ENCODE measurements at regions not wholly inside any gene's neighbourhood (a gene's known extent, or its start where the extent isn't known, plus 50 kb on each side); places are given as distances from the start of the nearest gene placed in this dataset.

DNA sequence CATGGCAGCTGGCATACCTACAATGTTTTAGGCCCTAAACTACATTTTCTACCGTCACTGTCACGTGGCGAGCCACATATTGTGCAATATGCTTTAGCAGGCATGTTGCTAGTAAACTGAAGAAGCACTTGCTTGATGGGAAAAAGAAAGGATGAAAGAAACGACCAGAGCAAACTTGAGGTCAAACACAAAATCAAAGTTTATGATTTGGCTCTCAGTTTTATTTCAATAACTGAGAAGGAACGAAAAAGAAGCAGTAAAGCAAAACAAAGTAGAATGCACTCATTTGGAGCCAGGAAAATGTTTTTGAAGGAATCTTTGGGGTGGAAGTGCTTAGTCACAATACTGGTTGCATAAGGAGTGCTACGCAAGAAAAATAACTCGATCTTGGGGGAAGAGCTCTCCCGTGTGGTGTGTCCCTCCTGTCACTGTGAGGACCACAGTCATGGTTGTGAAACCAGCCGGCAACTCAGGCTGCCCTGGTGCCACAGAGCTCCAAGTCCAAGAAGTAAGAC is 349.8 kb downstream of the RBM43 start:
- no peak overlapping the region for H3K27ac ChIP-seq (ENCODE audit: low read length)
- 81% methylated on average over 4 of the region's 9 CpGs for WGBS (ENCODE audit: insufficient coverage, low lambda C conversion rate)
- H3K27me3 ChIP-seq (ENCODE audit: control insufficient read depth, insufficient read depth, low read length) = no peaks in the 10 kb centered on the region
- peak; percentile 10 to 23 for DNase-seq
- H3K4me3 ChIP-seq (ENCODE audit: low read length) = no peak overlapping the region
- H3K9me3 ChIP-seq (ENCODE audit: control insufficient read depth, low read depth, low read length) = no peaks in the 10 kb centered on the region
- no peaks in the 10 kb centered on the region for H3K4me1 ChIP-seq (ENCODE audit: control insufficient read depth, insufficient read depth, low read length)
- no peaks in the 10 kb centered on the region for H3K36me3 ChIP-seq (ENCODE audit: control insufficient read depth, insufficient read depth, low read length)

- Histone ChIP-seq H3K4me1 (ENCODE audit: control insufficient read depth, insufficient read depth, low read length) (no peaks in the 10 kb centered on the region), H3K27me3 (ENCODE audit: control insufficient read depth, insufficient read depth, low read length) (no peaks in the 10 kb centered on the region), H3K4me3 (ENCODE audit: low read length) (no peak overlapping the region), H3K9me3 (ENCODE audit: control insufficient read depth, low read depth, low read length) (no peaks in the 10 kb centered on the region), H3K36me3 (ENCODE audit: control insufficient read depth, insufficient read depth, low read length) (no peaks in the 10 kb centered on the region), H3K27ac (ENCODE audit: low read length) (no peak overlapping the region)
- no CpG with 5 or more reads among the region's 1 CpG for WGBS (ENCODE audit: insufficient coverage, low lambda C conversion rate)
- no peak for DNase-seq
These were observed 352.1 kb downstream of the RBM43 start for GRCh38 chr2:150909613-150910012.

DNA sequence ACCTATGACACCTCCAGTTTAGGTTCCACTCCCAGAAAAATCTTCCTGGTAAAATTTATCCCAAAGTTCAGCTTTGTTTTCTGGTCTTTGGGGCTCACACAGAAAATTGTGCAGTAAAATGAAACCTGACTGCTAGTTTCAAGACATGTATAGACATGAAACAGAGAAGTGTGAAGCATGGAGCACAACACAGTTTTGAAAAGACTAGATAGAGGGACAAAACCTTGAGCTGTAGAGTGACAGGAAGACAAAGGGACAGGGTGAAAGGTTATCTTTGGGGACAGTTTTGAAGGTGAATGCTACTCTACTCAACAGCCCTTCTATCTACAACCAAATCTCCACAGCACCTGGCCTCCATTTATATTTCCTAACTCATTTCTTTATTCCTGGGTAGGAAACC is 352.6 kb downstream of the RBM43 start:
- no peak for DNase-seq
- H3K27ac ChIP-seq (ENCODE audit: low read length) = no peak overlapping the region
- no peak overlapping the region for H3K4me3 ChIP-seq (ENCODE audit: low read length)
- no peaks in the 10 kb centered on the region for H3K4me1 ChIP-seq (ENCODE audit: control insufficient read depth, insufficient read depth, low read length)
- no peaks in the 10 kb centered on the region for H3K9me3 ChIP-seq (ENCODE audit: control insufficient read depth, low read depth, low read length)
- no peaks in the 10 kb centered on the region for H3K36me3 ChIP-seq (ENCODE audit: control insufficient read depth, insufficient read depth, low read length)
- no peaks in the 10 kb centered on the region for H3K27me3 ChIP-seq (ENCODE audit: control insufficient read depth, insufficient read depth, low read length)

GRCh38 chr2:150907466-150907865 is 354.2 kb downstream of the RBM43 start:
- H3K4me1 ChIP-seq (ENCODE audit: control insufficient read depth, insufficient read depth, low read length) = no peaks in the 10 kb centered on the region
- H3K27ac ChIP-seq (ENCODE audit: low read length) = no peak overlapping the region
- no CpG with 5 or more reads among the region's 4 CpGs for WGBS (ENCODE audit: insufficient coverage, low lambda C conversion rate)
- H3K27me3 ChIP-seq (ENCODE audit: control insufficient read depth, insufficient read depth, low read length) = no peaks in the 10 kb centered on the region
- H3K36me3 ChIP-seq (ENCODE audit: control insufficient read depth, insufficient read depth, low read length) = no peaks in the 10 kb centered on the region
- no peak overlapping the region for H3K4me3 ChIP-seq (ENCODE audit: low read length)
- DNase-seq = no peak
- H3K9me3 ChIP-seq (ENCODE audit: control insufficient read depth, low read depth, low read length) = no peaks in the 10 kb centered on the region

DNA sequence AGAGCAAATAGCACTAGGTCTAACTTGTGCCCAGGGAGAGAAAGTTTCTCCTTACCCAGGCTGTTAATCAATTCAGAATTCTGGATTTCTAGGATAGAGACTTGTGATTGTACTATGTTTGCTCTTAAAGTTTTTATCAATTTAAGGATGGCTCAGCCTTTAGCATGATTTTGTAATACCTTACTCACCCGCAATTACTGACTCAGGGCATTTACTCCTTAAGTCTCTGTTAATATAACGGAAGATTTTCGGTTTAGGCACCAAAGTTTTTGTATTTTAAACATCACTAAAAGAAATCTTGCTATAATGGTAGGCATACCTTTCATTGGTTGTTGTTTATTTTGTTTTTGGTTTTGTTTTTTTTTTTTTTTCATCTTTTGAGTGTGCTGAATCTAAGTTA is 358.2 kb downstream of the RBM43 start:
- no peak overlapping the region for H3K4me3 ChIP-seq (ENCODE audit: low read length)
- H3K4me1 ChIP-seq (ENCODE audit: control insufficient read depth, insufficient read depth, low read length) = no peaks in the 10 kb centered on the region
- H3K36me3 ChIP-seq (ENCODE audit: control insufficient read depth, insufficient read depth, low read length) = no peaks in the 10 kb centered on the region
- peaks cover 7% of the 10 kb centered on the region for H3K9me3 ChIP-seq (ENCODE audit: control insufficient read depth, low read depth, low read length)
- 83% methylated on average over 1 of the region's 3 CpGs for WGBS (ENCODE audit: insufficient coverage, low lambda C conversion rate)
- H3K27me3 ChIP-seq (ENCODE audit: control insufficient read depth, insufficient read depth, low read length) = no peaks in the 10 kb centered on the region
- H3K27ac ChIP-seq (ENCODE audit: low read length) = no peak overlapping the region
- no peak for DNase-seq

- WGBS (ENCODE audit: insufficient coverage, low lambda C conversion rate) = no CpG with 5 or more reads among the region's 1 CpG
- no peak for DNase-seq
- Histone ChIP-seq H3K4me1 (ENCODE audit: control insufficient read depth, insufficient read depth, low read length) (no peaks in the 10 kb centered on the region), H3K27ac (ENCODE audit: low read length) (no peak overlapping the region), H3K36me3 (ENCODE audit: control insufficient read depth, insufficient read depth, low read length) (no peaks in the 10 kb centered on the region), H3K4me3 (ENCODE audit: low read length) (no peak overlapping the region), H3K9me3 (ENCODE audit: control insufficient read depth, low read depth, low read length) (peaks cover 7% of the 10 kb centered on the region), H3K27me3 (ENCODE audit: control insufficient read depth, insufficient read depth, low read length) (no peaks in the 10 kb centered on the region)
These were observed 358.6 kb downstream of the RBM43 start for GRCh38 chr2:150903055-150903454.

GRCh38 chr2:150900913-150901312 is 360.8 kb downstream of the RBM43 start:
- WGBS (ENCODE audit: insufficient coverage, low lambda C conversion rate) = no CpG with 5 or more reads among the region's 1 CpG
- peaks cover 7% of the 10 kb centered on the region for H3K9me3 ChIP-seq (ENCODE audit: control insufficient read depth, low read depth, low read length)
- no peak for DNase-seq

GRCh38 chr2:150895968-150896367 is 365.7 kb downstream of the RBM43 start:
- Histone ChIP-seq H3K4me3 (ENCODE audit: low read length) (no peak overlapping the region), H3K9me3 (ENCODE audit: control insufficient read depth, low read depth, low read length) (peaks cover 7% of the 10 kb centered on the region), H3K27ac (ENCODE audit: low read length) (no peak overlapping the region), H3K36me3 (ENCODE audit: control insufficient read depth, insufficient read depth, low read length) (no peaks in the 10 kb centered on the region), H3K27me3 (ENCODE audit: control insufficient read depth, insufficient read depth, low read length) (no peaks in the 10 kb centered on the region), H3K4me1 (ENCODE audit: control insufficient read depth, insufficient read depth, low read length) (no peaks in the 10 kb centered on the region)
- WGBS (ENCODE audit: insufficient coverage, low lambda C conversion rate) = no CpG with 5 or more reads among the region's 1 CpG
- DNase-seq = no peak

More at GRCh38 chr2:150900913-150901312, 360.8 kb downstream of the RBM43 start:
- Histone ChIP-seq H3K4me3 (ENCODE audit: low read length) (no peak overlapping the region), H3K27me3 (ENCODE audit: control insufficient read depth, insufficient read depth, low read length) (no peaks in the 10 kb centered on the region), H3K27ac (ENCODE audit: low read length) (no peak overlapping the region), H3K36me3 (ENCODE audit: control insufficient read depth, insufficient read depth, low read length) (no peaks in the 10 kb centered on the region), H3K4me1 (ENCODE audit: control insufficient read depth, insufficient read depth, low read length) (no peaks in the 10 kb centered on the region)

DNA sequence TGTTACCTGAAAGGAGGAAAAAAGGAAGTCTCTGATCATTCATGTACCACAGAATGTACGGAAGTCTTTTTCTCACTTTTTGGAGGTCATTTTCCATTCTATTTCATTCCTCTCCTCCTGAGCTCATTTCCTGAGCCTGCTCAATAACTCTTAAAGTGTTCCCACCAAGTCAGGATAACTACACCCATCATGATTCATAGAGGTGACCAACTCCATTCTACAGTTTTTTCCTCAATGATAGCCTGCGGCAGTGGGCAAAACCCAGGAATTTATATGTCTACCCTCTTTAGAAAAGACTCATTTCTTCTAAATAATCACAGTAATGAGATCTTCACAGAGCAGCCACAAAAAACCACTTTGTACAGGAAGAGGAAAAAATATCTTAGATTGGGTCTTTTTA is 372.5 kb downstream of the RBM43 start:
- DNase-seq = no peak
- Histone ChIP-seq H3K27me3 (ENCODE audit: control insufficient read depth, insufficient read depth, low read length) (no peaks in the 10 kb centered on the region), H3K9me3 (ENCODE audit: control insufficient read depth, low read depth, low read length) (no peaks in the 10 kb centered on the region), H3K27ac (ENCODE audit: low read length) (no peak overlapping the region), H3K36me3 (ENCODE audit: control insufficient read depth, insufficient read depth, low read length) (no peaks in the 10 kb centered on the region), H3K4me1 (ENCODE audit: control insufficient read depth, insufficient read depth, low read length) (no peaks in the 10 kb centered on the region), H3K4me3 (ENCODE audit: low read length) (no peak overlapping the region)
- no CpG with 5 or more reads among the region's 2 CpGs for WGBS (ENCODE audit: insufficient coverage, low lambda C conversion rate)

GRCh38 chr2:150888337-150888736 is 373.3 kb downstream of the RBM43 start:
- DNase-seq = no peak
- Histone ChIP-seq H3K9me3 (ENCODE audit: control insufficient read depth, low read depth, low read length) (no peaks in the 10 kb centered on the region), H3K27ac (ENCODE audit: low read length) (no peak overlapping the region), H3K4me3 (ENCODE audit: low read length) (no peak overlapping the region), H3K36me3 (ENCODE audit: control insufficient read depth, insufficient read depth, low read length) (no peaks in the 10 kb centered on the region), H3K27me3 (ENCODE audit: control insufficient read depth, insufficient read depth, low read length) (no peaks in the 10 kb centered on the region), H3K4me1 (ENCODE audit: control insufficient read depth, insufficient read depth, low read length) (no peaks in the 10 kb centered on the region)

- Histone ChIP-seq H3K36me3 (ENCODE audit: control insufficient read depth, insufficient read depth, low read length) (no peaks in the 10 kb centered on the region), H3K4me3 (ENCODE audit: low read length) (no peak overlapping the region), H3K27ac (ENCODE audit: low read length) (no peak overlapping the region), H3K4me1 (ENCODE audit: control insufficient read depth, insufficient read depth, low read length) (peaks cover 3% of the 10 kb centered on the region), H3K27me3 (ENCODE audit: control insufficient read depth, insufficient read depth, low read length) (no peaks in the 10 kb centered on the region), H3K9me3 (ENCODE audit: control insufficient read depth, low read depth, low read length) (no peaks in the 10 kb centered on the region)
- DNase-seq = no peak
- WGBS (ENCODE audit: insufficient coverage, low lambda C conversion rate) = 100% methylated on average over 1 of the region's 3 CpGs
These were observed 373.7 kb downstream of the RBM43 start for GRCh38 chr2:150887926-150888325.
